ENCODE measurements at regions not wholly inside any gene's neighbourhood (a gene's known extent, or its start where the extent isn't known, plus 50 kb on each side); places are given as distances from the start of the nearest gene placed in this dataset.

GRCh38 chr6:113585246-113585645, 271.9 kb upstream of the MARCKS start:
- TF ChIP-seq POLR2A (IDR thresholded peaks at IDR 0.05; ENCODE audit: low read length): no peak
- TF ChIP-seq MYC (IDR thresholded peaks at IDR 0.05; ENCODE audit: borderline replicate concordance, low read length): no peak
- TF ChIP-seq, protein P1, sequence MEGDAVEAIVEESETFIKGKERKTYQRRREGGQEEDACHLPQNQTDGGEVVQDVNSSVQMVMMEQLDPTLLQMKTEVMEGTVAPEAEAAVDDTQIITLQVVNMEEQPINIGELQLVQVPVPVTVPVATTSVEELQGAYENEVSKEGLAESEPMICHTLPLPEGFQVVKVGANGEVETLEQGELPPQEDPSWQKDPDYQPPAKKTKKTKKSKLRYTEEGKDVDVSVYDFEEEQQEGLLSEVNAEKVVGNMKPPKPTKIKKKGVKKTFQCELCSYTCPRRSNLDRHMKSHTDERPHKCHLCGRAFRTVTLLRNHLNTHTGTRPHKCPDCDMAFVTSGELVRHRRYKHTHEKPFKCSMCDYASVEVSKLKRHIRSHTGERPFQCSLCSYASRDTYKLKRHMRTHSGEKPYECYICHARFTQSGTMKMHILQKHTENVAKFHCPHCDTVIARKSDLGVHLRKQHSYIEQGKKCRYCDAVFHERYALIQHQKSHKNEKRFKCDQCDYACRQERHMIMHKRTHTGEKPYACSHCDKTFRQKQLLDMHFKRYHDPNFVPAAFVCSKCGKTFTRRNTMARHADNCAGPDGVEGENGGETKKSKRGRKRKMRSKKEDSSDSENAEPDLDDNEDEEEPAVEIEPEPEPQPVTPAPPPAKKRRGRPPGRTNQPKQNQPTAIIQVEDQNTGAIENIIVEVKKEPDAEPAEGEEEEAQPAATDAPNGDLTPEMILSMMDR (IDR thresholded peaks at IDR 0.05): no peak
- TF ChIP-seq, protein P2, sequence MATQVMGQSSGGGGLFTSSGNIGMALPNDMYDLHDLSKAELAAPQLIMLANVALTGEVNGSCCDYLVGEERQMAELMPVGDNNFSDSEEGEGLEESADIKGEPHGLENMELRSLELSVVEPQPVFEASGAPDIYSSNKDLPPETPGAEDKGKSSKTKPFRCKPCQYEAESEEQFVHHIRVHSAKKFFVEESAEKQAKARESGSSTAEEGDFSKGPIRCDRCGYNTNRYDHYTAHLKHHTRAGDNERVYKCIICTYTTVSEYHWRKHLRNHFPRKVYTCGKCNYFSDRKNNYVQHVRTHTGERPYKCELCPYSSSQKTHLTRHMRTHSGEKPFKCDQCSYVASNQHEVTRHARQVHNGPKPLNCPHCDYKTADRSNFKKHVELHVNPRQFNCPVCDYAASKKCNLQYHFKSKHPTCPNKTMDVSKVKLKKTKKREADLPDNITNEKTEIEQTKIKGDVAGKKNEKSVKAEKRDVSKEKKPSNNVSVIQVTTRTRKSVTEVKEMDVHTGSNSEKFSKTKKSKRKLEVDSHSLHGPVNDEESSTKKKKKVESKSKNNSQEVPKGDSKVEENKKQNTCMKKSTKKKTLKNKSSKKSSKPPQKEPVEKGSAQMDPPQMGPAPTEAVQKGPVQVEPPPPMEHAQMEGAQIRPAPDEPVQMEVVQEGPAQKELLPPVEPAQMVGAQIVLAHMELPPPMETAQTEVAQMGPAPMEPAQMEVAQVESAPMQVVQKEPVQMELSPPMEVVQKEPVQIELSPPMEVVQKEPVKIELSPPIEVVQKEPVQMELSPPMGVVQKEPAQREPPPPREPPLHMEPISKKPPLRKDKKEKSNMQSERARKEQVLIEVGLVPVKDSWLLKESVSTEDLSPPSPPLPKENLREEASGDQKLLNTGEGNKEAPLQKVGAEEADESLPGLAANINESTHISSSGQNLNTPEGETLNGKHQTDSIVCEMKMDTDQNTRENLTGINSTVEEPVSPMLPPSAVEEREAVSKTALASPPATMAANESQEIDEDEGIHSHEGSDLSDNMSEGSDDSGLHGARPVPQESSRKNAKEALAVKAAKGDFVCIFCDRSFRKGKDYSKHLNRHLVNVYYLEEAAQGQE (IDR thresholded peaks at IDR 0.05): no peak
- no peak for TF ChIP-seq RAD21 (conservative IDR thresholded peaks at IDR 0.05 in 1 of 2, IDR thresholded peaks at IDR 0.05 in 1 of 2)
- TF ChIP-seq CHD4 (IDR thresholded peaks at IDR 0.05; ENCODE audit: borderline replicate concordance): no peak

Data from A549 (cell line).